IPS DF 19.7 (cell line): ENCODE measurements at regions not wholly inside any gene's neighbourhood (a gene's known extent, or its start where the extent isn't known, plus 50 kb on each side); places are given as distances from the start of the nearest gene placed in this dataset.

ENCODE experiments used
- DNase-seq: peaks from one replicate; pipeline ENCODE4 v3.0.0-alpha.2; 2013; ENCODE audit warnings: low read depth, low spot score

GRCh38 chr18:7288544-7288943 lies 57.7 kb downstream of the LRRC30 start:
- no peak for DNase-seq

GRCh38 chr18:7290077-7290476 lies 59.2 kb downstream of the LRRC30 start:
- DNase-seq = no peak

- no peak for DNase-seq
Observed at GRCh38 chr18:7291046-7291445, 60.2 kb downstream of the LRRC30 start.

GRCh38 chr18:7298149-7298548 lies 67.3 kb downstream of the LRRC30 start:
- DNase-seq = no peak

GRCh38 chr18:7301094-7301493 lies 70.2 kb downstream of the LRRC30 start:
- DNase-seq = no peak

GRCh38 chr18:7303316-7304060 lies 72.6 kb downstream of the LRRC30 start:
- no peak for DNase-seq

GRCh38 chr18:7304061-7304370 lies 73.1 kb downstream of the LRRC30 start:
- no peak for DNase-seq

GRCh38 chr18:7305416-7305815 lies 74.5 kb downstream of the LRRC30 start:
- no peak for DNase-seq

GRCh38 chr18:7307030-7307429 lies 76.1 kb downstream of the LRRC30 start:
- no peak for DNase-seq

- DNase-seq = no peak
Observed at GRCh38 chr18:7307526-7307925, 76.6 kb downstream of the LRRC30 start.

- no peak for DNase-seq
Observed at GRCh38 chr18:7317804-7318231, 86.9 kb downstream of the LRRC30 start.

GRCh38 chr18:7319161-7319560 lies 88.3 kb downstream of the LRRC30 start:
- no peak for DNase-seq

GRCh38 chr18:7321831-7322230 lies 90.9 kb downstream of the LRRC30 start:
- DNase-seq = no peak

- DNase-seq = no peak
Observed at GRCh38 chr18:7322817-7323485, 92.1 kb downstream of the LRRC30 start.

- no peak for DNase-seq
Observed at GRCh38 chr18:7325126-7325430, 94.2 kb downstream of the LRRC30 start.

GRCh38 chr18:7329016-7329415 lies 98.1 kb downstream of the LRRC30 start:
- DNase-seq = no peak

GRCh38 chr18:7332452-7332851 lies 101.6 kb downstream of the LRRC30 start:
- no peak for DNase-seq

- no peak for DNase-seq
Observed at GRCh38 chr18:7333025-7333562, 102.2 kb downstream of the LRRC30 start.

GRCh38 chr18:7334973-7335568 lies 104.2 kb downstream of the LRRC30 start:
- DNase-seq = no peak

- DNase-seq = no peak
Observed at GRCh38 chr18:7336623-7337022, 105.7 kb downstream of the LRRC30 start.

GRCh38 chr18:7338846-7339245 lies 108.0 kb downstream of the LRRC30 start:
- DNase-seq = no peak

- no peak for DNase-seq
Observed at GRCh38 chr18:7341581-7342337, 110.9 kb downstream of the LRRC30 start.
